Ovary (tissue), 3 donors: ENCODE measurements at regions not wholly inside any gene's neighbourhood (a gene's known extent, or its start where the extent isn't known, plus 50 kb on each side); places are given as distances from the start of the nearest gene placed in this dataset.

ENCODE experiments used
- EP300 ChIP-seq: sonication (generic); formaldehyde crosslinking; IDR thresholded peaks from one replicate; pipeline ENCODE4 v1.6.1; 2017; ENCODE audit warnings: antibody characterized with exemption
- POLR2A ChIP-seq: fragments of 450-650 bp; IDR thresholded peaks from one replicate; pipeline ENCODE4 v1.6.1; 2017; ENCODE audit warnings: antibody characterized with exemption, mild to moderate bottlenecking, moderate library complexity
- TF ChIP-seq, protein P1 (sequence below), 3 donors: fragments of 450-650 bp in 2 of 3; fragments of 200-600 bp in 1 of 3; IDR thresholded peaks; one replicate each; pipeline versions ENCODE4 v1.5.1 to v1.8.0; 2016 to 2022; ENCODE audit warnings: antibody characterized with exemption in 3 of 3, mild to moderate bottlenecking in 1 of 3
- donor health status: DM: no; HTN: no; CAD: no.

DNA sequence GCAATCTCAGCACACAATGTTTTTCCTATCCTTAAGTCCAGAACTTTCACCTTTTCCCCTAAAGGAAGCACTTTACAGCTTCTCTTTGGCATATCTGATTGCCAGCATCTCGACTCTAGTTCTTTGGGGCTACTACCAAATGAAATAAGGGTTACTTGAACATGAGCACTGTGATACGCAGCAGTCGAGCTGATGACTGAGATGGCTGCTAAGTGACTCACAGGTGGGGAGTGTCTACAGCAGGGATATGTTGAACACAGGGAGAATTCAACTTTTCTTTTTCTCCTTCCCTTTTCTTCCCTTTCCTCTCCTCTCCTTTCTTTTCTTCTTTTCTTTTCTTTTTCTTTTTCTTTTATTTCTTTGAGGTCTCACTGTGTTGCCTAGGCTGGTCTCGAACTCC, 334.8 kb downstream of the MAF start:
- TF ChIP-seq, protein P1, sequence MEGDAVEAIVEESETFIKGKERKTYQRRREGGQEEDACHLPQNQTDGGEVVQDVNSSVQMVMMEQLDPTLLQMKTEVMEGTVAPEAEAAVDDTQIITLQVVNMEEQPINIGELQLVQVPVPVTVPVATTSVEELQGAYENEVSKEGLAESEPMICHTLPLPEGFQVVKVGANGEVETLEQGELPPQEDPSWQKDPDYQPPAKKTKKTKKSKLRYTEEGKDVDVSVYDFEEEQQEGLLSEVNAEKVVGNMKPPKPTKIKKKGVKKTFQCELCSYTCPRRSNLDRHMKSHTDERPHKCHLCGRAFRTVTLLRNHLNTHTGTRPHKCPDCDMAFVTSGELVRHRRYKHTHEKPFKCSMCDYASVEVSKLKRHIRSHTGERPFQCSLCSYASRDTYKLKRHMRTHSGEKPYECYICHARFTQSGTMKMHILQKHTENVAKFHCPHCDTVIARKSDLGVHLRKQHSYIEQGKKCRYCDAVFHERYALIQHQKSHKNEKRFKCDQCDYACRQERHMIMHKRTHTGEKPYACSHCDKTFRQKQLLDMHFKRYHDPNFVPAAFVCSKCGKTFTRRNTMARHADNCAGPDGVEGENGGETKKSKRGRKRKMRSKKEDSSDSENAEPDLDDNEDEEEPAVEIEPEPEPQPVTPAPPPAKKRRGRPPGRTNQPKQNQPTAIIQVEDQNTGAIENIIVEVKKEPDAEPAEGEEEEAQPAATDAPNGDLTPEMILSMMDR (IDR thresholded peaks at IDR 0.05): no peak
- TF ChIP-seq POLR2A: no peak
- no peak for TF ChIP-seq EP300
